ENCODE measurements at regions not wholly inside any gene's neighbourhood (a gene's known extent, or its start where the extent isn't known, plus 50 kb on each side); places are given as distances from the start of the nearest gene placed in this dataset.

DNA sequence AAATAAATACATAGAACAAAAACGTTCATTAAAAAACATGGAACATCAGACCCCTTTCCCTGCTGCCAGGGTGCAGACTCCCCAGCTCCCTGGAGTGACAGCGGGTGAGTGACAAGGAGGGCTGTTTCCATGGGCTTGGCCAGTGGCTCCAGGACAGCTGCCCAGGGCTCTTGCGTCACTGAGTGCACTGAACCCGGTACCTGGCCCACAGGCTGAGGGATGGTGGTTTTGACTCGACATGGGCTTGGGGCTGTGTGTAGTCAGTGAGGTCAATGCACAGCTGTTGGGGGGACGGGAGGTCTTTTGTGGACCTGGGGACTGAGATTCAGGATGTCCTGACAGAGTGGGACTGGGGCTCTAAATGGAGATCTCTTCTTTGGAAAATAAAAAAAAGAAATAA is 142.1 kb upstream of the B3GAT1 start:
- ChIA-PET RAD21 (ENCODE audit: low non-redundant PET in 1 of 2, low total read pairs in 2 of 2, uncharacterized antibody in 2 of 2, unreplicated experiment in 2 of 2) (no interaction called here), POLR2A (no interaction called here), CTCF (no interaction called here)
- Histone ChIP-seq H4K20me1 (ENCODE audit: insufficient read depth) (no peaks in the 10 kb centered on the region), H2AFZ (ENCODE audit: low read depth, low read length, poor library complexity, severe bottlenecking) (no peak overlapping the region), H3K4me1 (ENCODE audit: control insufficient read depth in 1 of 2, insufficient read depth in 2 of 2, low read length in 2 of 2) (no peaks in the 10 kb centered on the region), H3K9me2 (ENCODE audit: insufficient read depth) (no peaks in the 10 kb centered on the region), H3K27me3 (ENCODE audit: insufficient read depth, low read length) (0 out of 2 replicates have a peak, but pooled peaks cover 4% of the 10 kb centered on the region), H3K79me2 (ENCODE audit: insufficient read depth, low read length) (no peaks in the 10 kb centered on the region), H3K27ac (ENCODE audit: low read depth, low read length) (no peak overlapping the region), H3K4me2 (ENCODE audit: low read length) (no peak overlapping the region), H3K9ac (ENCODE audit: low read length) (no peak overlapping the region), H3K9me3 (ENCODE audit: control insufficient read depth in 1 of 2, insufficient read depth in 1 of 2, low read depth in 1 of 2, low read length in 2 of 2) (no peaks in the 10 kb centered on the region), H3K4me3 (replicated peaks in 1 of 2; ENCODE audit: low read depth in 1 of 2, low read length in 2 of 2) (no peak overlapping the region), H3K36me3 (ENCODE audit: control insufficient read depth in 1 of 2, insufficient read depth in 2 of 2, low read length in 2 of 2) (no peaks in the 10 kb centered on the region)
- BruUV-seq (replicated peaks), result no TSS peak
- ATAC-seq, result no peak
- no peak for TF ChIP-seq FOSL1 (IDR thresholded peaks at IDR 0.05; ENCODE audit: low read depth)
- no peak for TF ChIP-seq EZH2phosphoT487 (IDR thresholded peaks at IDR 0.05; ENCODE audit: borderline replicate concordance)
- TF ChIP-seq, protein P1, sequence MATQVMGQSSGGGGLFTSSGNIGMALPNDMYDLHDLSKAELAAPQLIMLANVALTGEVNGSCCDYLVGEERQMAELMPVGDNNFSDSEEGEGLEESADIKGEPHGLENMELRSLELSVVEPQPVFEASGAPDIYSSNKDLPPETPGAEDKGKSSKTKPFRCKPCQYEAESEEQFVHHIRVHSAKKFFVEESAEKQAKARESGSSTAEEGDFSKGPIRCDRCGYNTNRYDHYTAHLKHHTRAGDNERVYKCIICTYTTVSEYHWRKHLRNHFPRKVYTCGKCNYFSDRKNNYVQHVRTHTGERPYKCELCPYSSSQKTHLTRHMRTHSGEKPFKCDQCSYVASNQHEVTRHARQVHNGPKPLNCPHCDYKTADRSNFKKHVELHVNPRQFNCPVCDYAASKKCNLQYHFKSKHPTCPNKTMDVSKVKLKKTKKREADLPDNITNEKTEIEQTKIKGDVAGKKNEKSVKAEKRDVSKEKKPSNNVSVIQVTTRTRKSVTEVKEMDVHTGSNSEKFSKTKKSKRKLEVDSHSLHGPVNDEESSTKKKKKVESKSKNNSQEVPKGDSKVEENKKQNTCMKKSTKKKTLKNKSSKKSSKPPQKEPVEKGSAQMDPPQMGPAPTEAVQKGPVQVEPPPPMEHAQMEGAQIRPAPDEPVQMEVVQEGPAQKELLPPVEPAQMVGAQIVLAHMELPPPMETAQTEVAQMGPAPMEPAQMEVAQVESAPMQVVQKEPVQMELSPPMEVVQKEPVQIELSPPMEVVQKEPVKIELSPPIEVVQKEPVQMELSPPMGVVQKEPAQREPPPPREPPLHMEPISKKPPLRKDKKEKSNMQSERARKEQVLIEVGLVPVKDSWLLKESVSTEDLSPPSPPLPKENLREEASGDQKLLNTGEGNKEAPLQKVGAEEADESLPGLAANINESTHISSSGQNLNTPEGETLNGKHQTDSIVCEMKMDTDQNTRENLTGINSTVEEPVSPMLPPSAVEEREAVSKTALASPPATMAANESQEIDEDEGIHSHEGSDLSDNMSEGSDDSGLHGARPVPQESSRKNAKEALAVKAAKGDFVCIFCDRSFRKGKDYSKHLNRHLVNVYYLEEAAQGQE (IDR thresholded peaks at IDR 0.05; ENCODE audit: low read depth), result no peak
- TF ChIP-seq TCF7L2 (IDR thresholded peaks at IDR 0.05; ENCODE audit: borderline replicate concordance, extremely low read depth, insufficient read depth, insufficient read length), result no peak
- no peak for TF ChIP-seq ELF1 (IDR thresholded peaks at IDR 0.05; ENCODE audit: borderline replicate concordance, low read depth)
- TF ChIP-seq, protein P2, sequence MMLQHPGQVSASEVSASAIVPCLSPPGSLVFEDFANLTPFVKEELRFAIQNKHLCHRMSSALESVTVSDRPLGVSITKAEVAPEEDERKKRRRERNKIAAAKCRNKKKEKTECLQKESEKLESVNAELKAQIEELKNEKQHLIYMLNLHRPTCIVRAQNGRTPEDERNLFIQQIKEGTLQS (IDR thresholded peaks at IDR 0.05), result no peak
- TF ChIP-seq MAX (IDR thresholded peaks at IDR 0.05), result no peak
- no peak for TF ChIP-seq SIN3A (IDR thresholded peaks at IDR 0.05; ENCODE audit: low read depth)
- no peak for TF ChIP-seq EGR1 (IDR thresholded peaks at IDR 0.05; ENCODE audit: low read depth)
- TF ChIP-seq, protein P3, sequence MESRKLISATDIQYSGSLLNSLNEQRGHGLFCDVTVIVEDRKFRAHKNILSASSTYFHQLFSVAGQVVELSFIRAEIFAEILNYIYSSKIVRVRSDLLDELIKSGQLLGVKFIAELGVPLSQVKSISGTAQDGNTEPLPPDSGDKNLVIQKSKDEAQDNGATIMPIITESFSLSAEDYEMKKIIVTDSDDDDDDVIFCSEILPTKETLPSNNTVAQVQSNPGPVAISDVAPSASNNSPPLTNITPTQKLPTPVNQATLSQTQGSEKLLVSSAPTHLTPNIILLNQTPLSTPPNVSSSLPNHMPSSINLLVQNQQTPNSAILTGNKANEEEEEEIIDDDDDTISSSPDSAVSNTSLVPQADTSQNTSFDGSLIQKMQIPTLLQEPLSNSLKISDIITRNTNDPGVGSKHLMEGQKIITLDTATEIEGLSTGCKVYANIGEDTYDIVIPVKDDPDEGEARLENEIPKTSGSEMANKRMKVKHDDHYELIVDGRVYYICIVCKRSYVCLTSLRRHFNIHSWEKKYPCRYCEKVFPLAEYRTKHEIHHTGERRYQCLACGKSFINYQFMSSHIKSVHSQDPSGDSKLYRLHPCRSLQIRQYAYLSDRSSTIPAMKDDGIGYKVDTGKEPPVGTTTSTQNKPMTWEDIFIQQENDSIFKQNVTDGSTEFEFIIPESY (IDR thresholded peaks at IDR 0.05; ENCODE audit: extremely low read depth, insufficient replicate concordance, low read length), result no peak
- no peak for TF ChIP-seq SRF (IDR thresholded peaks at IDR 0.05; ENCODE audit: low read depth)
- no peak for TF ChIP-seq POLR2A (IDR thresholded peaks at IDR 0.05; ENCODE audit: borderline replicate concordance, extremely low read depth, insufficient read depth, insufficient read length)
- no peak for TF ChIP-seq SP1 (IDR thresholded peaks at IDR 0.05; ENCODE audit: low read depth)
- TF ChIP-seq ZNF274 (IDR thresholded peaks at IDR 0.05; ENCODE audit: low read depth, low read length), result no peak
- intact Hi-C loops (cut with micrococcal nuclease), result no loop called here
- DNase-seq (ENCODE audit: low read depth, low spot score), result no peak

Measured in HCT116 (cell line).